Mesenchymal stem cell (in vitro differentiated cells and primary cell): ENCODE measurements at regions not wholly inside any gene's neighbourhood (a gene's known extent, or its start where the extent isn't known, plus 50 kb on each side); places are given as distances from the start of the nearest gene placed in this dataset.
A peak's percentile ranks its signal among the peaks of the same experiment; 100 is the strongest.

Experiments used
- DNase-seq: peaks from one replicate; pipeline ENCODE4 v3.0.0-alpha.2; 2013
- H2AFZ ChIP-seq: one replicate; pipeline ENCODE4 v1.6.1; 2013; ENCODE audit warnings: low read depth, mild to moderate bottlenecking, control low read depth, inconsistent platforms, low read length, moderate library complexity
- H2AK5ac ChIP-seq: 2 replicates; pipeline ENCODE4 v1.6.1; 2013; ENCODE audit warnings: low read length, moderate library complexity, mild to moderate bottlenecking, inconsistent platforms; ENCODE audit not compliant: severe bottlenecking
- H2BK120ac ChIP-seq: one replicate; pipeline ENCODE4 v1.6.1; 2013; ENCODE audit warnings: low read depth, mild to moderate bottlenecking, inconsistent platforms, low read length, moderate library complexity
- H2BK12ac ChIP-seq, 2 experiments: one replicate each; pipeline ENCODE4 v1.6.1; 2013; ENCODE audit warnings: inconsistent platforms in 2 of 2, low read length in 2 of 2, mild to moderate bottlenecking in 2 of 2, moderate library complexity in 2 of 2, control low read depth in 1 of 2
- H2BK15ac ChIP-seq: one replicate; pipeline ENCODE4 v1.6.1; 2013; ENCODE audit warnings: mild to moderate bottlenecking, low read depth, inconsistent platforms; ENCODE audit not compliant: poor library complexity, severe bottlenecking
- H2BK5ac ChIP-seq: 2 replicates; pipeline ENCODE4 v1.6.1; 2013; ENCODE audit warnings: low read depth, mild to moderate bottlenecking, low read length, control low read depth, inconsistent platforms; ENCODE audit not compliant: poor library complexity, severe bottlenecking
- H3K14ac ChIP-seq, 2 experiments: one replicate each; pipeline ENCODE4 v1.6.1; 2013; ENCODE audit warnings: inconsistent platforms in 2 of 2, low read length in 2 of 2, control low read depth in 1 of 2, mild to moderate bottlenecking in 1 of 2, moderate library complexity in 1 of 2
- H3K18ac ChIP-seq, 2 experiments: one replicate each; pipeline ENCODE4 v1.6.1; 2013; ENCODE audit warnings: inconsistent platforms in 2 of 2, low read length in 2 of 2, control low read depth in 1 of 2, low read depth in 1 of 2, mild to moderate bottlenecking in 1 of 2
- H3K23ac ChIP-seq, 2 experiments: one replicate each; pipeline ENCODE4 v1.6.1; 2013; ENCODE audit warnings: inconsistent platforms in 2 of 2, low read length in 2 of 2, mild to moderate bottlenecking in 2 of 2, moderate library complexity in 2 of 2, control low read depth in 1 of 2
- H3K27ac ChIP-seq: 2 replicates; pipeline ENCODE4 v1.5.1; 2013; ENCODE audit warnings: mild to moderate bottlenecking, moderate library complexity, low read length, control low read depth, inconsistent platforms; ENCODE audit not compliant: poor library complexity, severe bottlenecking
- H3K27me3 ChIP-seq, 2 experiments: 2 replicates each; pipeline versions ENCODE4 v1.6.1 to v1.7.0; 2013; ENCODE audit warnings: low read length in 2 of 2, mild to moderate bottlenecking in 2 of 2, moderate library complexity in 2 of 2, control low read depth in 1 of 2, inconsistent platforms in 1 of 2; ENCODE audit not compliant: control insufficient read depth in 1 of 2, insufficient read depth in 1 of 2
- H3K36me3 ChIP-seq, 2 experiments: 2 replicates each; pipeline versions ENCODE4 v1.6.1 to v1.7.0; 2013; ENCODE audit warnings: low read length in 2 of 2, control low read depth in 1 of 2, inconsistent platforms in 1 of 2, low read depth in 1 of 2, mild to moderate bottlenecking in 1 of 2; ENCODE audit not compliant: insufficient read depth in 2 of 2, control insufficient read depth in 1 of 2
- H3K4ac ChIP-seq, 2 experiments: one replicate each; pipeline ENCODE4 v1.6.1; 2013; ENCODE audit warnings: inconsistent platforms in 2 of 2, low read length in 2 of 2, mild to moderate bottlenecking in 2 of 2, moderate library complexity in 2 of 2, control low read depth in 1 of 2, low read depth in 1 of 2
- H3K4me1 ChIP-seq: 2 replicates; pipeline ENCODE4 v1.6.1; 2013; ENCODE audit warnings: low read depth, low read length, control low read depth; ENCODE audit not compliant: control insufficient read depth, insufficient read depth
- H3K4me2 ChIP-seq: 2 replicates; pipeline ENCODE4 v1.6.1; 2013; ENCODE audit warnings: low read length, mild to moderate bottlenecking, inconsistent platforms; ENCODE audit not compliant: poor library complexity, severe bottlenecking
- H3K4me3 ChIP-seq, 2 experiments: 2 replicates each; pipeline versions ENCODE4 v1.5.1 to v1.7.0; 2013; ENCODE audit warnings: low read length in 2 of 2, mild to moderate bottlenecking in 2 of 2, control low read depth in 1 of 2, low read depth in 1 of 2; ENCODE audit not compliant: insufficient read depth in 1 of 2
- H3K79me1 ChIP-seq: replicated peaks from 2 replicates; pipeline ENCODE4 v1.6.1; 2013; ENCODE audit warnings: mild to moderate bottlenecking, control low read depth, low read length, inconsistent platforms; ENCODE audit not compliant: poor library complexity, severe bottlenecking
- H3K9ac ChIP-seq: 2 replicates; pipeline ENCODE4 v1.7.0; 2013; ENCODE audit warnings: mild to moderate bottlenecking, low read length, moderate library complexity
- H3K9me3 ChIP-seq: 2 replicates; pipeline ENCODE4 v1.7.0; 2013; ENCODE audit warnings: mild to moderate bottlenecking, low read length; ENCODE audit not compliant: control insufficient read depth
- H4K8ac ChIP-seq: one replicate; pipeline ENCODE4 v1.6.1; 2013; ENCODE audit warnings: inconsistent platforms, mild to moderate bottlenecking, low read length, moderate library complexity
- H4K91ac ChIP-seq: one replicate; pipeline ENCODE4 v1.6.1; 2013; ENCODE audit warnings: mild to moderate bottlenecking, low read length, inconsistent platforms
- WGBS: methylation state at CpG from one replicate; pipeline ENCODE4 v1.1.7; 2013; ENCODE audit warnings: mixed read lengths; 5-methylcytosine and 5-hydroxymethylcytosine counted together

DNA sequence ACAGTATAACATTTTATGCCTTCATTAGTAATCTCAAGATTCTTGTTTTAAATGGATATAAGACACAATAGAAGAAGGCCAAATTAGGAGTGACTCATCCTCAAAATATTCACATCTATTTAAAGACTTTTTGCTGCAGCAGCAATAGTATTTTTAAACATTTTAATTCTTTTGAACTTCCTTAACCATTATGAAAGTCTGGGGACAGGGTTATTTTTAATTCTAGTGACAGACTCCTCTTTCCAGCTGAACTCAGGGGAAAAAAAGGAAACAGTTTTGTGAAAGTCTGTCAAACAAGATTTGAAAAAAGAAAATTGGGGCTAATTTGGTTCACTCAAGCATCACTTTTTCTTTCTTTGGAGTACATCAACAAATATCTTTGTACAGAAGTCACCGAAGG, 541.8 kb downstream of the NUP35 start:
- no peak overlapping the region for H3K9ac ChIP-seq
- no peaks in the 10 kb centered on the region for H3K36me3 ChIP-seq
- DNase-seq = peak; percentile 37
- no peak overlapping the region for H2BK120ac ChIP-seq
- H2AK5ac ChIP-seq = no peak overlapping the region
- no peak overlapping the region for H2AFZ ChIP-seq
- H3K18ac ChIP-seq = no peak overlapping the region
- H3K79me1 ChIP-seq = no peaks in the 10 kb centered on the region
- no peak overlapping the region for H2BK5ac ChIP-seq
- no peaks in the 10 kb centered on the region for H3K4me1 ChIP-seq
- H3K9me3 ChIP-seq = no peaks in the 10 kb centered on the region
- H3K4me2 ChIP-seq = no peak overlapping the region
- no peak overlapping the region for H4K8ac ChIP-seq
- H3K23ac ChIP-seq = no peak overlapping the region
- no peaks in the 10 kb centered on the region for H3K27me3 ChIP-seq
- no peak overlapping the region for H3K4me3 ChIP-seq
- no peak overlapping the region for H2BK12ac ChIP-seq
- H4K91ac ChIP-seq = no peak overlapping the region
- H3K27ac ChIP-seq = no peak overlapping the region
- H2BK15ac ChIP-seq = no peak overlapping the region
- WGBS = 80% methylated on average over 1 of the region's 1 CpG
- H3K4ac ChIP-seq = no peak overlapping the region
- no peak overlapping the region for H3K14ac ChIP-seq

DNA sequence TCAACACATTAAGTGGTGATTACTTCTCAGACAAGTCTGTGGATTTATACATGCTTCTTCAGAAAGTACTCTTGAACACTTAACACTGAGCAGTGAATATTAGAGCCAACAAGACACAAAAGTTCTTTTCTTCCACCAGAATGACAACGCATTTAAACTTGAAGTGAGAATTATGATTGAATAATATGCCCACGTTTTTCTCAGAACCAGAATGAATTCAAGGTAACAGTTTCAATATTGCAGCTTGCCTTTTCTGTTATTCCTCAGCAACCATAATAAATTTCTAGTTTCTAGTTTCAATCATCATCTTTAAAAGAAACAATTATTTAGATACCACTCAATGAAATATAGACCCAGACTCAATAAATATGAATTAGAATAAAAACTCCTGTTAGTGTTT, 547.0 kb downstream of the NUP35 start:
- H3K27ac ChIP-seq = no peak overlapping the region
- no peak overlapping the region for H2AK5ac ChIP-seq
- H3K36me3 ChIP-seq = no peaks in the 10 kb centered on the region
- H3K14ac ChIP-seq = no peak overlapping the region
- H4K91ac ChIP-seq = no peak overlapping the region
- no peak overlapping the region for H3K9ac ChIP-seq
- H2AFZ ChIP-seq = no peak overlapping the region
- H4K8ac ChIP-seq = no peak overlapping the region
- H3K4me3 ChIP-seq = no peak overlapping the region
- H3K4me1 ChIP-seq = no peaks in the 10 kb centered on the region
- no peak overlapping the region for H2BK12ac ChIP-seq
- no peak overlapping the region for H2BK5ac ChIP-seq
- WGBS = 100% methylated on average over 1 of the region's 2 CpGs
- H3K4me2 ChIP-seq = no peak overlapping the region
- no peaks in the 10 kb centered on the region for H3K9me3 ChIP-seq
- H3K4ac ChIP-seq = no peak overlapping the region
- no peak for DNase-seq
- H2BK15ac ChIP-seq = no peak overlapping the region
- no peaks in the 10 kb centered on the region for H3K27me3 ChIP-seq
- no peak overlapping the region for H3K23ac ChIP-seq
- no peak overlapping the region for H3K18ac ChIP-seq
- H2BK120ac ChIP-seq = no peak overlapping the region
- H3K79me1 ChIP-seq = no peaks in the 10 kb centered on the region

DNA sequence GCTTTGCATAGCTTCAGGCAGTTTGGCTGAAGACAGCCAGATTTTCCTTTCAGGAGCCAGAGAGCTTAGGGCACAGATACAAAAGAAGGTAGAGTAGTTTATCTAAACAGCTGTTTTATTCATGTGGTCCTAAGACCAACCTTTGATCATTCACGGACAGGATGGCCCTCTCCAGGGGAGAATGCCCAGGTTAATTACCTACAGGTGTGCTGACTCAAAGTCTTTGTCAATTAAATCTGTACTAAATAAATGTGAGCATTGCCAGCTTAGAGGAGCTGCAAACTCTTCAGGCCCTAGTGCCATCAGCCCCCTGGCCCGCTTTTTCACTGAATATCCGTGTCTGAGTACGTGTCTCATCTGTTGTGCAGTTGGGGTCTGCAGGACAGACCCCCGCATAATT, 554.7 kb downstream of the NUP35 start:
- H2BK120ac ChIP-seq = no peak overlapping the region
- H4K8ac ChIP-seq = no peak overlapping the region
- H3K9me3 ChIP-seq = peaks cover 11% of the 10 kb centered on the region
- no peak overlapping the region for H3K14ac ChIP-seq
- H3K18ac ChIP-seq = no peak overlapping the region
- no peak overlapping the region for H2AK5ac ChIP-seq
- H2AFZ ChIP-seq = no peak overlapping the region
- no peaks in the 10 kb centered on the region for H3K4me1 ChIP-seq
- no peak for DNase-seq
- H3K27me3 ChIP-seq = no peaks in the 10 kb centered on the region
- H3K36me3 ChIP-seq = no peaks in the 10 kb centered on the region
- H3K23ac ChIP-seq = no peak overlapping the region
- H4K91ac ChIP-seq = no peak overlapping the region
- no peak overlapping the region for H2BK5ac ChIP-seq
- H2BK15ac ChIP-seq = no peak overlapping the region
- H3K4me2 ChIP-seq = no peak overlapping the region
- WGBS = 77% methylated on average over 4 of the region's 5 CpGs
- no peak overlapping the region for H3K27ac ChIP-seq
- no peak overlapping the region for H3K9ac ChIP-seq
- H2BK12ac ChIP-seq = no peak overlapping the region
- no peak overlapping the region for H3K4ac ChIP-seq
- no peak overlapping the region for H3K4me3 ChIP-seq
- no peaks in the 10 kb centered on the region for H3K79me1 ChIP-seq

DNA sequence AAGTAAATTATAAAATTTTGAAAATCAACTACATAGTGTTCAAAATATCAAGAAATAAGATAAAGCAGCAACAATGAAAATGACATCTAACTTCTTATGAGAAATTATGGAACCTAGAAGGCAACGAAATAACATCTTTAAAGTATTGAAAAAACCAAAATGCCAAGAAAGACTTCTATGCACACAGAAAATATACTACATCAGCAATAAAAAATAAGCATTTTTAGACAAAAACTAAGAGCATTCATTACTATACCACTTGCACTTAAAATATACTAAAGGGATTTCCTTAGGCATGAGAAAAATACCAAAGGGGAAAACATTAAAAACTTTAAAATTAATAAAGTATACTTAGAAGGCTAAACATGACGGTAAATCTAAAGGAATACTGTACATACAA, 556.3 kb downstream of the NUP35 start:
- Histone ChIP-seq H4K8ac (no peak overlapping the region), H3K79me1 (no peaks in the 10 kb centered on the region), H4K91ac (no peak overlapping the region), H2BK12ac (no peak overlapping the region), H2BK120ac (no peak overlapping the region), H3K36me3 (no peaks in the 10 kb centered on the region), H3K4me1 (no peaks in the 10 kb centered on the region), H2BK15ac (no peak overlapping the region), H3K9me3 (peaks cover 11% of the 10 kb centered on the region), H3K4me3 (no peak overlapping the region), H3K9ac (no peak overlapping the region), H2BK5ac (peak overlapping the region; percentile 31), H3K27ac (no peak overlapping the region), H3K4me2 (no peak overlapping the region), H3K4ac (no peak overlapping the region), H3K27me3 (no peaks in the 10 kb centered on the region), H3K23ac (no peak overlapping the region), H2AK5ac (no peak overlapping the region), H3K18ac (no peak overlapping the region), H3K14ac (no peak overlapping the region), H2AFZ (no peak overlapping the region)
- DNase-seq = no peak
- WGBS = no CpG with 5 or more reads among the region's 2 CpGs
